Bronchial epithelial cell (primary cell): ENCODE measurements at regions not wholly inside any gene's neighbourhood (a gene's known extent, or its start where the extent isn't known, plus 50 kb on each side); places are given as distances from the start of the nearest gene placed in this dataset.

Experiments
- DNase-seq: peaks from one replicate; pipeline ENCODE4 v3.0.0-alpha.2; 2010; ENCODE audit warnings: low read depth
- FAIRE-seq: peaks from 2 replicates; lab custom pipeline; 2011; peaks lifted over from hg19 to GRCh38; lab: Jason Lieb, UNC
- H3K27me3 ChIP-seq: 2 replicates; pipeline ENCODE4 v1.5.1; 2011; ENCODE audit warnings: low read length; ENCODE audit not compliant: control insufficient read depth, insufficient read depth
- H3K36me3 ChIP-seq: 2 replicates; pipeline ENCODE4 v1.5.1; 2011; ENCODE audit warnings: low read length; ENCODE audit not compliant: control insufficient read depth, insufficient read depth
- H3K4me3 ChIP-seq: 2 replicates; pipeline ENCODE4 v1.5.1; 2011; ENCODE audit warnings: mild to moderate bottlenecking, low read depth, low read length, control low read depth
- TF ChIP-seq, protein P1 (sequence below): IDR thresholded peaks from 2 replicates; pipeline ENCODE4 v1.5.1; 2011; ENCODE audit warnings: mild to moderate bottlenecking, moderate library complexity, low read length, control low read depth, inconsistent platforms; ENCODE audit not compliant: insufficient read depth, severe bottlenecking

DNA sequence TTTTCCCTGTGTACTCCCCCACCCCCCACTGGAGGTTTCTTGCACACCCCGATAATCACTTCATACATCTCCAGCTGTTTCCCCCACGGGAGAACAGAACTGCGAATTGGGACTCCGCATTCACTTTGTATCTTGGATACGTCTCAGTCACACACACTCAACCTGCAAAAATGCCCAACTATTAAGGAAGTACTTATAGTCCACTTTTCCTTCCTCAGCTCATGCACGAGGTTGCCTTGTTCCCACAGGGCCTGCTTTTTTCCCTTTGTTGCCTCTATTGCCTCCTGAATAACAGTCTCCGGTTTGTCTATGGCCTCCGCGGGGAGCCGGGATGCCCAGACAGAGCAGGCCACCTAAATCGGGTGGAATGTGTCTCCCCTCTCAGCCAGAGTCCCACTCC is 282.3 kb downstream of the PYDC2 start:
- H3K27me3 ChIP-seq = no peaks in the 10 kb centered on the region
- H3K36me3 ChIP-seq = no peaks in the 10 kb centered on the region
- FAIRE-seq = no peak
- TF ChIP-seq, protein P1, sequence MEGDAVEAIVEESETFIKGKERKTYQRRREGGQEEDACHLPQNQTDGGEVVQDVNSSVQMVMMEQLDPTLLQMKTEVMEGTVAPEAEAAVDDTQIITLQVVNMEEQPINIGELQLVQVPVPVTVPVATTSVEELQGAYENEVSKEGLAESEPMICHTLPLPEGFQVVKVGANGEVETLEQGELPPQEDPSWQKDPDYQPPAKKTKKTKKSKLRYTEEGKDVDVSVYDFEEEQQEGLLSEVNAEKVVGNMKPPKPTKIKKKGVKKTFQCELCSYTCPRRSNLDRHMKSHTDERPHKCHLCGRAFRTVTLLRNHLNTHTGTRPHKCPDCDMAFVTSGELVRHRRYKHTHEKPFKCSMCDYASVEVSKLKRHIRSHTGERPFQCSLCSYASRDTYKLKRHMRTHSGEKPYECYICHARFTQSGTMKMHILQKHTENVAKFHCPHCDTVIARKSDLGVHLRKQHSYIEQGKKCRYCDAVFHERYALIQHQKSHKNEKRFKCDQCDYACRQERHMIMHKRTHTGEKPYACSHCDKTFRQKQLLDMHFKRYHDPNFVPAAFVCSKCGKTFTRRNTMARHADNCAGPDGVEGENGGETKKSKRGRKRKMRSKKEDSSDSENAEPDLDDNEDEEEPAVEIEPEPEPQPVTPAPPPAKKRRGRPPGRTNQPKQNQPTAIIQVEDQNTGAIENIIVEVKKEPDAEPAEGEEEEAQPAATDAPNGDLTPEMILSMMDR = no peak
- no peak overlapping the region for H3K4me3 ChIP-seq
- no peak for DNase-seq

DNA sequence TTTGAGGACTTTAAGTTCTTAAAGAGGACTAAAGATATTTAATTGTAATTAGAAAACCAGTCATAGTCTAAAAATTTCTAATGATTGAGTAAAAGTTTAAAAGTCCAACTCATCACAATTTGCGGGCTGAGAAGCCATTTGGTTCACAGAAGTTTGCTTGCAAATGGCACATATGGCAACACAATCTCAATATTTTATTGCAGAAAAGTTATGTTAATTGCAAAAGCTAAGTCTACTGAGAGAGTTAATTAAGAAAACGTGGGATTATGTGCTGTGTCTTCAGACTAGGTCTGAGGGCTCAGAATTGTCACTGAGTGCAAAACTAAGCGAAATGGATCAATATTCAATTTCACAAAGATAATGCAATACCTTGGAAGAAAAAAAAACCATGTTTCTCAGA is 289.7 kb downstream of the PYDC2 start:
- FAIRE-seq (no peak), DNase-seq (no peak)
- H3K27me3 ChIP-seq = no peaks in the 10 kb centered on the region
- no peaks in the 10 kb centered on the region for H3K36me3 ChIP-seq
- TF ChIP-seq, protein P1 = no peak
- no peak overlapping the region for H3K4me3 ChIP-seq

DNA sequence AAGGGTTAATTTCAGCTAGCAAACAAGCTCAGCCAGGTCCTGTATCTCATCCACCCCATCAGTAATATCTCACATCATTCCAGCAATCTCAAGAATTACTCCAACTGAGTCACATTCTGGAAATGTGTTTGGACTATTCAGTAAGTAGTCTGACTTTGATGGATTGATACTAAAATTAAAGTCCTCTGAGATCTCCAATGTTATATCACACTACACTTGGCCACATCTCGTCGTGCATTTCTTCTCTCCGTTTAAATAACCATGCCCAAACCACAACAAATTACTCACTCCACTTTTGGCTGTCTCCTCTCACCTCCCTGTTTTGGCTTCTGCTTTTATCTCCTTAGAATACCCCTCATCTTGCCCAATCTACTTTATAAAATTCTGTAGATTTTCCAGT is 292.2 kb downstream of the PYDC2 start:
- no peaks in the 10 kb centered on the region for H3K27me3 ChIP-seq
- DNase-seq (no peak), FAIRE-seq (no peak)
- no peaks in the 10 kb centered on the region for H3K36me3 ChIP-seq
- H3K4me3 ChIP-seq = no peak overlapping the region
- TF ChIP-seq, protein P1 = no peak

DNA sequence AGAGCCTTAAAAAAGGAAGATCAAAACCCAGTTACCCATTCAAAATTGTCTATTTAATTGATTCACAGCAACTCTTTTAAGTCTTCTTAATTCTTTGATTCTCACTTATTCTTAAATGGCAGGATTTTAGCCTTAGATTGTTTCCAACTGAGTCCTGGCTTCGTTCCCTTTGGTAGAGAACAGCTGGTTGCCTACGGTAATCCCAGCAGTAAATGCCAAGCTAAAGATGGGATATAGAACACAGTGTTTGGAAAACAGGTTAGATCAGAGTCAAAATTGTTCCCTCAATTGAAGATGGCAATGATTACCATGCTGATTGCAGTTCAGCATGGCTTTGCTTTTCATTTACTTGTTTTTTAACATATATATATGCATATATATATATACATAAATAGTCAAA is 300.9 kb downstream of the PYDC2 start:
- FAIRE-seq = no peak
- DNase-seq = no peak
- no peaks in the 10 kb centered on the region for H3K27me3 ChIP-seq
- TF ChIP-seq, protein P1 = no peak
- no peak overlapping the region for H3K4me3 ChIP-seq
- no peaks in the 10 kb centered on the region for H3K36me3 ChIP-seq

DNA sequence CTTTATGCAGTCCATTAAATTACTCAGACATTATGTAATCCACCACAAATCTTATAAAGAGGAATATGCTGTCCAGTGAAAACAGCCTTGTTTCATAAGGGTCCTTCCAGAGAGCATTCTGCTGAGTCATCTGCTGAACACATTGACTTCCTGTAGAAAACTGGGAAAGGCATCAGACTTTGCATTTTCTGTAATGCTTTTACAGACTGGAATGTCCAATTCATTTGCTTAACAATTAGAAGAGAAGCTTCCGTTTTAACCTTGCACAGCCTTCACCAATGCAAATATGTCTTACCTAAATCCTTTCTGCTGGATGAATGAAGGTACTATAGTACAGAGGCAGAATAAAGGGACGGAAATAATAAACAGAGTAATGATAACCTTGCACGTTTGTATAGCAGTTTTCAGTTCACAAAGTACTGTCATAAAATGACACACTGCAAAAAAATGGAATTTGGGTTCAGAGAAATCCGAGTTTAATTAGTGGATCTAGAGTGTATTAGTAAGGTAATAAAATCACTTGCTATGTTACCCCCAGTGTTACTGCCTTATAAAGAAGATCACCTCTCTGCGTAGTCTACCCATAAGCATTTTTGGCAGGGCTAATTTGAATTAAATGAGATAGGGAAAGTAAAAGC is 301.5 kb downstream of the PYDC2 start:
- H3K27me3 ChIP-seq = no peaks in the 10 kb centered on the region
- peak; percentile 76 for DNase-seq
- FAIRE-seq = no peak
- H3K4me3 ChIP-seq = no peak overlapping the region
- no peaks in the 10 kb centered on the region for H3K36me3 ChIP-seq
- TF ChIP-seq, protein P1 = no peak

DNA sequence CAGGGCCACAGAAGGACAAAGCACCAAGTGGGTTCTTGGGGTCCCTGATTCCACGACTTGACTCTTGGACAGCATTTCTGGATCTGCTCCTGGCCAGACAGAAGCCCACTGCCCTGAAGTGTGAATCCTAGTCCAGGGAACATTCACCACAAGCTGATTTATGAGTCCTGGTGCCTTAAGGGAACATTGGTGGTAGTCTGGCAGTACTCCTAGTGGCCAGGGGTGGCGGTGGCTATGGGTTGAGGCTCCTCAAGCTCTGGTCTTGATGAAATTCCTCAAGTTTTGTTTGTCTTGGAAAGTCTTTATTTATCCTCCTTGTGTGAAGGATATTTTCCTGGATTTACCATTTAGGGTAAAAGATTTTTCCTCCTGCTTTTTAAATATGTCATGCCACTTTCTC is 307.5 kb downstream of the PYDC2 start:
- FAIRE-seq (no peak), DNase-seq (no peak)
- Histone ChIP-seq H3K36me3 (no peaks in the 10 kb centered on the region), H3K27me3 (no peaks in the 10 kb centered on the region), H3K4me3 (no peak overlapping the region)
- TF ChIP-seq, protein P1 = no peak
